H1 (cell line): ENCODE measurements at regions not wholly inside any gene's neighbourhood (a gene's known extent, or its start where the extent isn't known, plus 50 kb on each side); places are given as distances from the start of the nearest gene placed in this dataset.

Experiments used
- CHD7 ChIP-seq: fragments of 300-600 bp; sonication (generic); IDR thresholded peaks from 2 replicates; pipeline ENCODE4 v1.7.1; 2012; ENCODE audit warnings: low read length, moderate library complexity, mild to moderate bottlenecking, inconsistent platforms; ENCODE audit not compliant: insufficient replicate concordance
- FOSL1 ChIP-seq: IDR thresholded peaks from 2 replicates; pipeline ENCODE4 v1.6.1; 2011; ENCODE audit warnings: mild to moderate bottlenecking, low read depth, low read length, moderate library complexity; ENCODE audit not compliant: insufficient read depth
- NANOG ChIP-seq: IDR thresholded peaks from 2 replicates; pipeline ENCODE4 v1.6.1; 2011; ENCODE audit warnings: low read length, low read depth, mild to moderate bottlenecking, inconsistent platforms; ENCODE audit not compliant: insufficient read depth, poor library complexity, severe bottlenecking
- PHF8 ChIP-seq: fragments of 200-600 bp; sonication (generic); conservative IDR thresholded peaks from 2 replicates; pipeline ENCODE4 v1.7.1; 2012; ENCODE audit warnings: low read depth, mild to moderate bottlenecking, inconsistent platforms, low read length, moderate library complexity
- SAP30 ChIP-seq: fragments of 300-600 bp; sonication (generic); IDR thresholded peaks from 2 replicates; pipeline ENCODE4 v1.7.1; 2012; ENCODE audit warnings: low read length, moderate library complexity, mild to moderate bottlenecking, inconsistent platforms; ENCODE audit not compliant: insufficient read depth, insufficient replicate concordance
- SP4 ChIP-seq: IDR thresholded peaks from 2 replicates; pipeline ENCODE4 v1.6.1; 2012; ENCODE audit warnings: low read length, inconsistent platforms
- SRF ChIP-seq: IDR thresholded peaks from 2 replicates; pipeline ENCODE4 v1.6.1; 2011; ENCODE audit warnings: mild to moderate bottlenecking, low read depth, low read length, moderate library complexity
- TCF12 ChIP-seq: IDR thresholded peaks from 2 replicates; pipeline ENCODE4 v1.6.1; 2011; ENCODE audit warnings: low read depth, mild to moderate bottlenecking, low read length
- TF ChIP-seq, protein P1 (sequence below): IDR thresholded peaks from 2 replicates; pipeline ENCODE4 v1.6.1; 2011; ENCODE audit warnings: low read depth, mild to moderate bottlenecking, low read length; ENCODE audit not compliant: insufficient read depth

- no peak for TF ChIP-seq CHD7
- TF ChIP-seq, protein P1, sequence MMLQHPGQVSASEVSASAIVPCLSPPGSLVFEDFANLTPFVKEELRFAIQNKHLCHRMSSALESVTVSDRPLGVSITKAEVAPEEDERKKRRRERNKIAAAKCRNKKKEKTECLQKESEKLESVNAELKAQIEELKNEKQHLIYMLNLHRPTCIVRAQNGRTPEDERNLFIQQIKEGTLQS = no peak
- no peak for TF ChIP-seq SAP30
- TF ChIP-seq TCF12 = no peak
- no peak for TF ChIP-seq SRF
- TF ChIP-seq FOSL1 = no peak
- no peak for TF ChIP-seq NANOG
- no peak for TF ChIP-seq SP4
- TF ChIP-seq PHF8 = no peak
Measured at GRCh38 chr7:109893231-109893630, 1197.7 kb upstream of the LRRN3 start (continued).
